ENCODE measurements at regions not wholly inside any gene's neighbourhood (a gene's known extent, or its start where the extent isn't known, plus 50 kb on each side); places are given as distances from the start of the nearest gene placed in this dataset.

DNA sequence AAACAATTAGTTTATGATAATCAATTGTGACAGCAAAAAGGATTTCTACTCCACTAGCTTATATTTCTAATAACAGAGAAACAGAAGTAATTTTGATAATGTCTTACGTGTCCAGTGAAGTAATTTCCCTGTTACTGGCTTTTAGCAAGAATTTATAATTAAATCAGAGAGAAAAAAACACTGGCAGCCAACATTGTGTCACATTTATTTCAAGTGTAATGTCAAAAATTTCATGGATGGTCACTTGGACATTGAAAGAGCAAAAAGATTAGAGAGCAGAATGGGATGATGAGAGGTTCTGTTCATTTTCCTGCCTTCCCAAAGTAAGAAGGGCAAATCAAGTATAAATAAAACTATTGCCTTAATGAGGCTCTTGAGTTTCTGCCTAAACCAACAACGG, 239.3 kb upstream of the SEMA6A start:
- no peak overlapping the region for H3K4me2 ChIP-seq
- H3K36me3 ChIP-seq (ENCODE audit: insufficient read depth), result no peaks in the 10 kb centered on the region
- H2AFZ ChIP-seq (ENCODE audit: low read depth), result no peak overlapping the region
- H3K79me2 ChIP-seq (ENCODE audit: insufficient read depth, low read depth), result no peaks in the 10 kb centered on the region
- no peaks in the 10 kb centered on the region for H3K4me1 ChIP-seq (ENCODE audit: low read depth, poor library complexity, severe bottlenecking)
- H3K9ac ChIP-seq, result no peak overlapping the region
- H3K27me3 ChIP-seq (ENCODE audit: insufficient read depth, low read depth), result no peaks in the 10 kb centered on the region
- H4K20me1 ChIP-seq (ENCODE audit: insufficient read depth), result no peaks in the 10 kb centered on the region
- H3K27ac ChIP-seq, result no peak overlapping the region
- TF ChIP-seq, protein P1, sequence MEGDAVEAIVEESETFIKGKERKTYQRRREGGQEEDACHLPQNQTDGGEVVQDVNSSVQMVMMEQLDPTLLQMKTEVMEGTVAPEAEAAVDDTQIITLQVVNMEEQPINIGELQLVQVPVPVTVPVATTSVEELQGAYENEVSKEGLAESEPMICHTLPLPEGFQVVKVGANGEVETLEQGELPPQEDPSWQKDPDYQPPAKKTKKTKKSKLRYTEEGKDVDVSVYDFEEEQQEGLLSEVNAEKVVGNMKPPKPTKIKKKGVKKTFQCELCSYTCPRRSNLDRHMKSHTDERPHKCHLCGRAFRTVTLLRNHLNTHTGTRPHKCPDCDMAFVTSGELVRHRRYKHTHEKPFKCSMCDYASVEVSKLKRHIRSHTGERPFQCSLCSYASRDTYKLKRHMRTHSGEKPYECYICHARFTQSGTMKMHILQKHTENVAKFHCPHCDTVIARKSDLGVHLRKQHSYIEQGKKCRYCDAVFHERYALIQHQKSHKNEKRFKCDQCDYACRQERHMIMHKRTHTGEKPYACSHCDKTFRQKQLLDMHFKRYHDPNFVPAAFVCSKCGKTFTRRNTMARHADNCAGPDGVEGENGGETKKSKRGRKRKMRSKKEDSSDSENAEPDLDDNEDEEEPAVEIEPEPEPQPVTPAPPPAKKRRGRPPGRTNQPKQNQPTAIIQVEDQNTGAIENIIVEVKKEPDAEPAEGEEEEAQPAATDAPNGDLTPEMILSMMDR (conservative IDR thresholded peaks at IDR 0.05; ENCODE audit: low read depth, low read length), result no peak
- H3K4me3 ChIP-seq (IDR thresholded peaks at IDR 0.05; ENCODE audit: insufficient read depth, low read depth, low read length), result no peak overlapping the region

DNA sequence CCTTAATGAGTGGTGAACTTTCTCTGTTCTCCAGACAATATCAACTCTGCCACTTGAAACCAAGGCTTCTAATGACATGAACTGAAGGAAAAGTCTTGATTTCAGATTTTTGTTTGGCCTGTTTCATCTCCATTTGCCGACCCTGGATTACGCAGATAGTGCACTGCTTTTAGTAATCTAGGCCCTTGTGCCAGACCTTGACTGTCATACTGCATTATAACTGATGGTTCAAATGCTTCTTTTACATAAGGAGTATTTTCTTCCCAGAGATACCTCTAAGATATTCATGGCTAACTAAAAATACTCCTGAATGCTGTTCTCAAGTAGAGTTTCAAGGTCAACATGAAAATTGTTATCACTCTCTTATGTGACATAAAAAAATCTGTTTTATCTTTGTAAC, 238.7 kb upstream of the SEMA6A start:
- no peak overlapping the region for H3K4me2 ChIP-seq
- H3K79me2 ChIP-seq (ENCODE audit: insufficient read depth, low read depth), result no peaks in the 10 kb centered on the region
- no peak overlapping the region for H3K27ac ChIP-seq
- no peak overlapping the region for H3K9ac ChIP-seq
- H3K36me3 ChIP-seq (ENCODE audit: insufficient read depth), result no peaks in the 10 kb centered on the region
- H3K4me3 ChIP-seq (IDR thresholded peaks at IDR 0.05; ENCODE audit: insufficient read depth, low read depth, low read length), result no peak overlapping the region
- H3K27me3 ChIP-seq (ENCODE audit: insufficient read depth, low read depth), result no peaks in the 10 kb centered on the region
- H3K4me1 ChIP-seq (ENCODE audit: low read depth, poor library complexity, severe bottlenecking), result no peaks in the 10 kb centered on the region
- TF ChIP-seq, protein P1 (conservative IDR thresholded peaks at IDR 0.05; ENCODE audit: low read depth, low read length), result no peak
- no peak overlapping the region for H2AFZ ChIP-seq (ENCODE audit: low read depth)
- H4K20me1 ChIP-seq (ENCODE audit: insufficient read depth), result no peaks in the 10 kb centered on the region

DNA sequence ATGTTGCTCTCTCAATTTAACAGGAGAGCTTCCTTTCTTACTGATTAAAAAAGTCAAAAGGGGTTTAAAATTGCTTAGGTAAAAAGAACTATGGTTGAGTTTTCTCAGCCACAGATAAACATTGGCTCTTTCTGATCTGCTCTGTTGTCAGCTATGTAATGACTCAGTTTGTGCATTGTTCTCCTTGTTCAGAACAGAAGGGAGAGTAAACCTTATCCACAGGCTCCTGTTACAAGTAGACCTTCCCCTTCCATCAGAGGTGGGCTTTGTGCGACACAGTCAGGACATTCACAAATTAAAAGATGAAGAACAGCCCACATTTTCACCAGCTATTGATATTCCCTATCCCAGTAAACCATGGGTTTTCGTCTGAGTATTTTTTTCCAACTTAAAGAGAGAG, 236.3 kb upstream of the SEMA6A start:
- Histone ChIP-seq H3K36me3 (ENCODE audit: insufficient read depth) (no peaks in the 10 kb centered on the region), H3K9ac (no peak overlapping the region), H3K4me3 (IDR thresholded peaks at IDR 0.05; ENCODE audit: insufficient read depth, low read depth, low read length) (no peak overlapping the region), H4K20me1 (ENCODE audit: insufficient read depth) (no peaks in the 10 kb centered on the region), H3K27me3 (ENCODE audit: insufficient read depth, low read depth) (no peaks in the 10 kb centered on the region), H3K79me2 (ENCODE audit: insufficient read depth, low read depth) (no peaks in the 10 kb centered on the region), H3K27ac (no peak overlapping the region), H2AFZ (ENCODE audit: low read depth) (no peak overlapping the region), H3K4me1 (ENCODE audit: low read depth, poor library complexity, severe bottlenecking) (no peaks in the 10 kb centered on the region), H3K4me2 (no peak overlapping the region)
- TF ChIP-seq, protein P1 (conservative IDR thresholded peaks at IDR 0.05; ENCODE audit: low read depth, low read length), result no peak

DNA sequence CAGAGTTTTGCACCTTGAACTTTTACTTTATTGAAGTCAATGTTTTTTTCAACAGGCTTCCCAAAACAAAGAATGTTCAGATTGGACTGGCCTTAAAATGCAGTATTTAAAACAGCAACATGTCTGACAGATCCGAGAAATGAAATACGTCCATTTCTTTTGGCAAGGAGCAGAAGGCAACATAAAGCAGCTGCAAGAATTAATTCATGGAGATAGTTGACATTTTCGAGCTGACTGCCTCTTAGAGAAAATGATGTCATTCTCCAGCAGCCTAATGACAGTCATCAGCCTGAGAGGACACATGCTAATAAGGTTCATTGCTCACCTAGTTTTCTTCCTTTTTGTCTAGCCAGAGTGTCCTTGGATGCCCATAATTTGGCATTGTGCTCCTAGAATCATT, 232.2 kb upstream of the SEMA6A start:
- Histone ChIP-seq H3K4me2 (no peak overlapping the region), H3K79me2 (ENCODE audit: insufficient read depth, low read depth) (no peaks in the 10 kb centered on the region), H3K36me3 (ENCODE audit: insufficient read depth) (no peaks in the 10 kb centered on the region), H4K20me1 (ENCODE audit: insufficient read depth) (no peaks in the 10 kb centered on the region), H3K27ac (no peak overlapping the region), H2AFZ (ENCODE audit: low read depth) (no peak overlapping the region), H3K27me3 (ENCODE audit: insufficient read depth, low read depth) (no peaks in the 10 kb centered on the region), H3K4me3 (IDR thresholded peaks at IDR 0.05; ENCODE audit: insufficient read depth, low read depth, low read length) (no peak overlapping the region), H3K9ac (no peak overlapping the region), H3K4me1 (ENCODE audit: low read depth, poor library complexity, severe bottlenecking) (no peaks in the 10 kb centered on the region)
- TF ChIP-seq, protein P1 (conservative IDR thresholded peaks at IDR 0.05; ENCODE audit: low read depth, low read length), result no peak

DNA sequence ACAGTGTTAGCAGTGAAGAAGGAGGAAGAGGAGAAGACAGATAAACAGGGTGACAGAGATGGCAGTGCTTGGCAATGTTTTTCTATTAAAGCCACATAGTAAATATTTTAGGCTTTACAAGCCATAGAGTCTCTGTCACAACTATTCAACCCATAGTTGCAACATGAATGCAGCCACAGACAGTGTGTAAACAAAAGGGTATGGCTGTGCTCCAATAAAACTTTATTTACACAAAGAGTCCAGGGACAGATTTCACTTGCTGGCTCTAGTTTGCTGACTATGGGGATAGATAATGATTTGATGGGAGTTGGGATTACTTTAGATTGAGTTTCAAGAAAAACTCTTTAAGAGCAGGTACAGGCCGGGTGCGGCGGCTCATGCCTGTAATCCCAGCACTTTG, 224.8 kb upstream of the SEMA6A start:
- Histone ChIP-seq H4K20me1 (ENCODE audit: insufficient read depth) (no peaks in the 10 kb centered on the region), H3K27ac (no peak overlapping the region), H3K4me1 (ENCODE audit: low read depth, poor library complexity, severe bottlenecking) (no peaks in the 10 kb centered on the region), H2AFZ (ENCODE audit: low read depth) (no peak overlapping the region), H3K4me2 (no peak overlapping the region), H3K9ac (no peak overlapping the region), H3K27me3 (ENCODE audit: insufficient read depth, low read depth) (no peaks in the 10 kb centered on the region), H3K4me3 (IDR thresholded peaks at IDR 0.05; ENCODE audit: insufficient read depth, low read depth, low read length) (no peak overlapping the region), H3K36me3 (ENCODE audit: insufficient read depth) (no peaks in the 10 kb centered on the region), H3K79me2 (ENCODE audit: insufficient read depth, low read depth) (no peaks in the 10 kb centered on the region)
- TF ChIP-seq, protein P1 (conservative IDR thresholded peaks at IDR 0.05; ENCODE audit: low read depth, low read length), result no peak

Measured in KMS-11 (cell line).